Loucy (cell line): ENCODE measurements at regions not wholly inside any gene's neighbourhood (a gene's known extent, or its start where the extent isn't known, plus 50 kb on each side); places are given as distances from the start of the nearest gene placed in this dataset.

Experiments
- EZH2phosphoT487 ChIP-seq: fragments of 200-600 bp; IDR thresholded peaks from 2 replicates; pipeline ENCODE4 v1.6.1; 2018; ENCODE audit warnings: antibody characterized with exemption, mild to moderate bottlenecking, moderate library complexity, borderline replicate concordance
- TF ChIP-seq, protein P1 (sequence below): fragments of 200-600 bp; sonication (generic); conservative IDR thresholded peaks from 2 replicates; pipeline ENCODE4 v1.5.1; 2014; ENCODE audit warnings: mild to moderate bottlenecking, antibody characterized with exemption, low read length

DNA sequence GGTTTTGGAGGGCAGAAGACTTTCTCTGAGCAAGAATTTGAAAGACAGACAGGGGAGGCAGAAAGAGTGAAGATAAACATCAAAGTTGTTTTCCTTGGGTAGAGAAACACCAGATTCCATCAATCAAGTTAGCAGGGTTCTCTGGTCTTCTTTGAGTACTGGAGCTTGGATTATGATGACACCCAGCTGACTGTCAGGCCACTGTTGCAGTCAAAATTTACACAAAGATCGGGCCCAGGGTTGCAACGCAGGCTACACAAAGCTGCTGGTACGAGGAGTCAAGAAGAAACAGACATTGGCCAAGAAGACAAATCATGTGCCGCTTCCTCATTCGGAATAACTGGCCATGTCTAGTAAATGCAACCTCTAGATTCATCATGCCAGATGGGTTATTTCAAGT lies 396.2 kb upstream of the XYLT1 start:
- TF ChIP-seq, protein P1, sequence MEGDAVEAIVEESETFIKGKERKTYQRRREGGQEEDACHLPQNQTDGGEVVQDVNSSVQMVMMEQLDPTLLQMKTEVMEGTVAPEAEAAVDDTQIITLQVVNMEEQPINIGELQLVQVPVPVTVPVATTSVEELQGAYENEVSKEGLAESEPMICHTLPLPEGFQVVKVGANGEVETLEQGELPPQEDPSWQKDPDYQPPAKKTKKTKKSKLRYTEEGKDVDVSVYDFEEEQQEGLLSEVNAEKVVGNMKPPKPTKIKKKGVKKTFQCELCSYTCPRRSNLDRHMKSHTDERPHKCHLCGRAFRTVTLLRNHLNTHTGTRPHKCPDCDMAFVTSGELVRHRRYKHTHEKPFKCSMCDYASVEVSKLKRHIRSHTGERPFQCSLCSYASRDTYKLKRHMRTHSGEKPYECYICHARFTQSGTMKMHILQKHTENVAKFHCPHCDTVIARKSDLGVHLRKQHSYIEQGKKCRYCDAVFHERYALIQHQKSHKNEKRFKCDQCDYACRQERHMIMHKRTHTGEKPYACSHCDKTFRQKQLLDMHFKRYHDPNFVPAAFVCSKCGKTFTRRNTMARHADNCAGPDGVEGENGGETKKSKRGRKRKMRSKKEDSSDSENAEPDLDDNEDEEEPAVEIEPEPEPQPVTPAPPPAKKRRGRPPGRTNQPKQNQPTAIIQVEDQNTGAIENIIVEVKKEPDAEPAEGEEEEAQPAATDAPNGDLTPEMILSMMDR: no peak
- no peak for TF ChIP-seq EZH2phosphoT487
